ENCODE measurements at regions not wholly inside any gene's neighbourhood (a gene's known extent, or its start where the extent isn't known, plus 50 kb on each side); places are given as distances from the start of the nearest gene placed in this dataset.

DNA sequence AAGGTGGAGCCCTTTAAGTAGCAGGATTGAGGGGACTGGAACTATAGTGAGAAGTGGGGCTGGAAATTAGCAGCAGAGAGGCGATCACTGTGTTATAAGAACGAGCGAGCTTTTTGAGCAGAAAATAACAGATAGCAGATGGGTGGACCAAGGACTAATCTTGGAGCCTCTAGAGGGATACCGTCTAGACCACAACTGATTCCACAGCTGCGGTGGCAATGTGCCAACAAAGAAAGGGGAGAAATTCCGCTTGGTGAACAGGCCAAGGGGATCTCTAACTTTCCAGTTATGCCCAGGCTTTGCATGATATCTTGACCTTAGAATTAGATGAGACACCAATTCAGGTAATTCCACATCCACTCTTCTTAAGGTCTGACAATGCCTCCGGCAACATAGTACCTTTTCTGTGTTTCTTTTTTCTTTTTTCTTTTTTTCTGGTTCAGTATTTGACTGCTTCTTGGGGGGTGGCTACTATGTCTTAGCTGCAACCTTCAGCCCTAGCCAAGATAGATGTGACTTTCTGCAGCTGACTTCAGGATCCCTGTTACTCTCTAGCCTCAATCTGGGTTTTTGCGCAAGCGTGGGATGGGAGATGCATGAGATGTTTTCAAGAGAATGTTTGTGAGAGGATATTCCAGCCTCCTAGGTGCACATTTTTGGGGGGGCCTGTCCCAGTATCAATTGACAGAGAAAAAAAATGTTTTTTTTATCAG lies 143.4 kb upstream of the CPSF6 start:
- no peak for DNase-seq (ENCODE audit: low read depth)

DNA sequence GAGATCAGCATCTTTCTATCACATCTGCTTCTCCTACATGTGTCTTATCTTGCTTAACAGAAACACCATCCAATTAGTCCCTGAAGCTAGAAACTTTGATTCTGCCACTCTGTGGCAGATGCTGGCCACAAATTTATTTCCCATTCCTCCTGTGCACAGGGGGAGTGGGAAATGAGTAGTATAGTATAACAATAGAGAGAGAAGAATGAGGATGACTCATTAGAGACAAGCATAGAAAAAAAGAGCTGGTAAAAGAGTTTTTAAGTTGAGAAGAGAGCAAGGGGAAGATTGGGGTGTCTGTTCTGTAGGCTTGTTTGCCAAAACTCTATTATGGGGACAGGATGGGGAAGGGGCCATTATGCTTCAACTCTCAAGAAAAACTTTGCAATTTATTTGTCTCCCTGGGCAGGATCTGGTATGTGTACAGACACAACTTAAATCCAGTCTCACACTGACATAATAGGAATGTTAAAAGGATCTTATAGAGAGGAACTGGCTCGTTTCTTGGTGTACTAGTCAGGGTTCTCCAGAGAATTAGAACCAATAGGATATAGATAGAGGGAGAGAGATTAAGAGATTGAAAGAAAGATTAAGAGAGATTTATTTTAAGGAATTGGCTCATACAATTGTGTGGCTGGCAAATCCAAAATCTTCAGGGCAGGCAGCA lies 142.6 kb upstream of the CPSF6 start:
- peak; percentile 84 for DNase-seq (ENCODE audit: low read depth)

- peak; percentile 72 for DNase-seq (ENCODE audit: low read depth)
Observed at GRCh38 chr12:69097619-69098368, 141.6 kb upstream of the CPSF6 start.

DNA sequence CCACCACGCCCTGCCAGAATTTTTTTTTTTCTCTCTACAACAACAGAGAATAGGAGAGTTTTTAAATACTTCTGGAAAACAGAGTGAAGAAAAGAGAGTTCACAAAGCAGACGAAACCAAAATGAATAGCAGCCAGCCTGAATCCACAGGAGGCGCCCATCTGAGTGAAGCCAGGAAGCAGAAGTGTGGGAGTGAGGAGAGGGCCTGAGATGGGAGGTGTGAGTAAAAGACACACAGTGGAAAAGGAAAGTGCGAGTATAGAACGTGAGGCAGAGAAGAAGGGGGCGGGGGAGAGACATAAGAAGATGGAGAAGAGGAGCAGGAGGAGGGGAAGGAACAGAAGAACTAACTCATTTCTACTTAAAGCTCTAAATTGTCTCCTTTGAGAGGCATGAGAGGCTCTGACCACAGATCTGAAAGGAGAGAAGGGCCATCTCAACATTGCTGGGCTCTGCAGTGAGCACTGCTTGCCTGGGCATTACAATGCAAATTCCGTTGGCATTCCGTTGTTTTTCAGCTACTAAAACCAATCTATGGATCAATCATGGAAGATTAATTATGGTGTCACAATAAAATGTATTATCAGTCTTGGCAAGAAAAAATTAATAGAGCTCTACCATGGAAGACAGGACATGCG lies 140.1 kb upstream of the CPSF6 start:
- DNase-seq (ENCODE audit: low read depth) = no peak

GRCh38 chr12:69101505-69101904 lies 137.9 kb upstream of the CPSF6 start:
- no peak for DNase-seq (ENCODE audit: low read depth)

- no peak for DNase-seq (ENCODE audit: low read depth)
Observed at GRCh38 chr12:69102856-69103255, 136.5 kb upstream of the CPSF6 start.

- no peak for DNase-seq (ENCODE audit: low read depth)
Observed at GRCh38 chr12:69105101-69105962, 134.0 kb upstream of the CPSF6 start.

GRCh38 chr12:69106482-69107118 lies 132.8 kb upstream of the CPSF6 start:
- no peak for DNase-seq (ENCODE audit: low read depth)

GRCh38 chr12:69107541-69107940 lies 131.8 kb upstream of the CPSF6 start:
- no peak for DNase-seq (ENCODE audit: low read depth)

GRCh38 chr12:69108037-69108436 lies 131.3 kb upstream of the CPSF6 start:
- peak; percentile 13 for DNase-seq (ENCODE audit: low read depth)

GRCh38 chr12:69112616-69113015 lies 126.8 kb upstream of the CPSF6 start:
- DNase-seq (ENCODE audit: low read depth) = no peak

- no peak for DNase-seq (ENCODE audit: low read depth)
Observed at GRCh38 chr12:69115099-69115498, 124.3 kb upstream of the CPSF6 start.

- DNase-seq (ENCODE audit: low read depth) = no peak
Observed at GRCh38 chr12:69115951-69116350, 123.4 kb upstream of the CPSF6 start.

GRCh38 chr12:69117566-69118266 lies 121.7 kb upstream of the CPSF6 start:
- no peak for DNase-seq (ENCODE audit: low read depth)

DNA sequence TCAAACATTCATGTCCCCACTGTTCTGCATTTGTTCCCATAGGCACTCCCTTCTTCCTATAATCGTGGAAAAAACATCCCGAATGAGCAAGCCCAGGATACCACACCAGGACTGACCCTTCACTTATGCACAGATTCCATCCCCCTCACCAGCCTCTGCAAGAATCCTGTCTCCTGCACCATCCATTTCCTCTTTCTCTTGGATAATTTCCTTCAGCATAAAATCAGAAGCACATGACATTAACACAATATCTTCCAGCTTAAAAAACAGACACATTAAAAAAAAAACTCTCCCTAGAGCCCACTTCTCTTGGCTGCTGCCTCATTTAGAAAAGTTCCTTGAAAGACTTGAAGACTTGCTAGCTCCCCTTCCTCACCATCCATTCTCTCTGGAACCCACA lies 120.9 kb upstream of the CPSF6 start:
- DNase-seq (ENCODE audit: low read depth) = no peak

- DNase-seq (ENCODE audit: low read depth) = no peak
Observed at GRCh38 chr12:69119770-69120169, 119.6 kb upstream of the CPSF6 start.

- no peak for DNase-seq (ENCODE audit: low read depth)
Observed at GRCh38 chr12:69120354-69120753, 119.0 kb upstream of the CPSF6 start.

GRCh38 chr12:69123311-69123710 lies 116.1 kb upstream of the CPSF6 start:
- no peak for DNase-seq (ENCODE audit: low read depth)

GRCh38 chr12:69123919-69124638 lies 115.3 kb upstream of the CPSF6 start:
- no peak for DNase-seq (ENCODE audit: low read depth)

All from HT1080 (cell line).